ENCODE measurements at regions not wholly inside any gene's neighbourhood (a gene's known extent, or its start where the extent isn't known, plus 50 kb on each side); places are given as distances from the start of the nearest gene placed in this dataset.
A peak's percentile ranks its signal among the peaks of the same experiment; 100 is the strongest.

DNA sequence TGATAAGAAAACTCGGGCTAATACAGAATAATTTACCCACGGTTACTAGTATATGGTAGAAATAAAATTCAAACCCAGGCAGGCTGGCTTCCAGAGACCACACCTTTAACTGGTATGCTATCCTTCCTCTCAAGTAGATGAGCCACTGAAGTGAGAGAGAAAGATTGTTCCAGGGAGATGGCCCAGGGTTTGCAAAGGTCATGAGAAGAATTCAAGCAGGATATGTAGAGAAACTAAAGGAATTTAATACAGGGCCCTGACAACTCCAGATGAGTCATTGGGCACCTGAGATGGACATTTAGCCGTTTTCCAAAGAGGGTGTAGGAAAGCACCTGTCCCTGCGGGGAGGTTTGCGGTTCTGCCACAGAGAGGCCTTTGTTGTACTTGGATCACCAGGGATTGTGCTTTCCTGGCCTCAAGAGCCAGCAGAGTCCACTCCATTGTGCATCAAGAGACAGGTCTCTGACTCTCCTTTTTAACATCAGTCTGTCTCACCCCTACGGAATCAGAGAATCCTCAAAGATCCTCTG is 152.7 kb upstream of the BLID start:
- DNase-seq, result no peak

- no peak for DNase-seq
Measured at GRCh38 chr11:122267602-122268001, 151.6 kb upstream of the BLID start.

- no peak for DNase-seq
Measured at GRCh38 chr11:122265981-122266380, 150.0 kb upstream of the BLID start.

DNA sequence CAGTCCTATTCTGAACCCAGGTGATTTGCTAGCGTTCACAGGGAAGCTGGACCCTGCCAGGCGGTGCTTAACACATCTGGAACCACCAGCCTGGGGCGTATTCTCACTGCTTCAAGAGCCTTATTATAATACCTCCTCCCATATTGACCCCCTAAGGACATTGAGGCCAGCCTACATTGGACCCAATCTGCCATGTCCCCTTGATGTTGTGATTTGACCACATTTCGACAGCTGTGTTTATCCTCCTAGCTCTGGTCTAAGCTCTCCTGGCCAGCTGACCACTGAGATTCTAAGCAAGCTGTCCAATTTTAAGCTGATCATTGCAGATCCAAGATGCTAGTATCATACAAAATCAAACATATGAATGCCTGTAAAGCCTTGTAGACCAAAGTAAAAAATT is 148.1 kb upstream of the BLID start:
- no peak for DNase-seq

GRCh38 chr11:122261546-122261945 is 145.5 kb upstream of the BLID start:
- DNase-seq, result no peak

- DNase-seq, result no peak
Measured at GRCh38 chr11:122259195-122259821, 143.3 kb upstream of the BLID start.

DNA sequence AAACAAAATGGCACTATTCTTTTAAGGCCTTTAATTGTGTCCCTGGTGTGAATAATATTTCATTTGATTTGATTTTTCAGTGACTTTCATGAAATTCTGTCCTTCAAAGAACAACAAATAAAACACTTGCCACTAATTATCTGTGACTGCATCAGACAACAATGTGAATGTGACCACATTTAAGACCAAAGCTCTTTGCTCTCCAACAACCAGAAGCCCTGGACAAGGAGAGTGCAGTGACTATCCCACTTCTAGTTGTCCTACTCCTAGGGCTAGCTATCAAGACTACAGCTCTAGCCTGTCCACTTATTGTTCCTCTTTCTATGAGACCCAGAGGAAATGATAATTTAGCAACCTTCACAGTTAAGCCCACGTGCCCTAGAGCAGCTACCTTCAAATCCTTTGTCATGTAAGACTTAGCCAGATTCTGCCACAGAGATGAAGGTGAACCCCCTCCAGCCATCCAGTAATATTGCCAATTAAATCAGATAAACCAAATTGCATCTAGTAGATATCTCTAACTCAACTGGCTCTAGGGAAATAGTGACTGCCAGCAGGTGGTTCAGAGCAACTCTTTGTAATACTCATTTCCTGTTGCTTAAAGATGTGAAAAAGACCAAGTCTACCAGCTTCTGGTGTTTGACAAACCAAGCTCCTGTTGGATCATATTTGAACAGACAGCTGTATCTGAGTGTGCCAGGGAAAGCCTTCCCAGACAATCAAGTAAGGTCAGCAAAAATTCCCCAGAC is 142.6 kb upstream of the BLID start:
- peak; percentile 48 for DNase-seq

GRCh38 chr11:122253589-122254231 is 137.7 kb upstream of the BLID start:
- peak; percentile 69 for DNase-seq

DNA sequence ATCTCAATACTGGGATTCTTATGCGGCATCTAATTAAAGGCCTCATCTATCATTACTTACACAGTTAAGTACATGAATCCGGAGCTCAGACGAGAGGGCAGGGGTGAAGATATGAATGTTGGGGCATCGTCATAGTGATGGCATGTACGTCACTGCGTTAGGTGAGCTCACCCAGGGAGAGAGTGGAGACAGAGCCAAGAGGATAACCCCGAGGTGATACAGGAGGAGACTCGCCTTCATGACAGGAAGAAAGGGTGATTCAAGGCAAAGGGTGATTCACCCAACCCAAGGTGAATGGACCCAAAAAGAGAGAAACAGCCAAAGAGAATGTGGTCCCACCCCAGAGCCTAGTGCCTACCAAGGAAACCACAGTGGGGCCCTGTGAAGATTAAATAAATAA is 132.9 kb upstream of the BLID start:
- DNase-seq, result no peak

DNA sequence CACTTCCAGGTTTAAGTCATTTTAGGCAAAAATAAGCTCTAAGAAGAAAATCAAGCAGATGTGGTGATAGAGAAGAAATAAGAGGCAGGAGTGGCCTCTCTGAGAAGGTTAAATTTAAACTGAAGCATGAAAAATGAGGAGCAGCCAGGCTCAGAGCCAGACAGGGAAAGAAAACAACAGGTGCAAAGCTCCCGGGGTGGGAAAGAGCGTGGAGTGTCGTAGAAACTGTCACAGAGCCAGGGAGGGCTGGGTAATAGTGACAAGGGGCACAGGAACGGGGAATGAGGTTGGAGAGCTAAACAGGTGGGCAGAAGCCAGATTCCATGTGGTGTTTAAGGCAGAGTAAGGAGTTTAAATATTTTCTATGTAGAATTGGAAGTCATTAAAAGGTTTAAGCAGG is 132.1 kb upstream of the BLID start:
- no peak for DNase-seq

GRCh38 chr11:122246874-122247273 is 130.9 kb upstream of the BLID start:
- DNase-seq, result no peak

- DNase-seq, result peak; percentile 36
Measured at GRCh38 chr11:122242731-122243130, 126.7 kb upstream of the BLID start.

- DNase-seq, result peak; percentile 56
Measured at GRCh38 chr11:122241566-122241965, 125.6 kb upstream of the BLID start.

DNA sequence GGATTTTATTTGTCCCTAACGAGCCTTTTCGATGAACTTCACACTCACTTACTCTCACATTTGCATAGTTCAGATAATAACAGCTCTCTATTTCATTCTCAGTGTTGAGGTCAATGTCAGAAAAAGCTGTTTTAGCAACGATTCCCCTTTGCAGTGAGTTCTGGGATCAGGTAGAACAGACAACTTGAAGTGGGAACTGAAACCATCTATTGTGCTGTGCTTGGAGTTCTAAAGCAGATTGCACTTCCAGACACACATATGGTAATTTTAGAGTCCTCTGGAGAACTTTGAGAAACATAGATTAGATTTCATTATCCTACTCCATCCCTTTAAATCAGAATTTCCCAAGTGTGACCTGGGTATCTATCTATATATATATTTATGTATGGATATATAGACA is 124.6 kb upstream of the BLID start:
- no peak for DNase-seq

GRCh38 chr11:122235615-122236014 is 119.6 kb upstream of the BLID start:
- DNase-seq, result no peak

- no peak for DNase-seq
Measured at GRCh38 chr11:122234780-122235179, 118.8 kb upstream of the BLID start.

GRCh38 chr11:122234257-122234656 is 118.2 kb upstream of the BLID start:
- peak; percentile 34 for DNase-seq

GRCh38 chr11:122232985-122233384 is 117.0 kb upstream of the BLID start:
- DNase-seq, result no peak

DNA sequence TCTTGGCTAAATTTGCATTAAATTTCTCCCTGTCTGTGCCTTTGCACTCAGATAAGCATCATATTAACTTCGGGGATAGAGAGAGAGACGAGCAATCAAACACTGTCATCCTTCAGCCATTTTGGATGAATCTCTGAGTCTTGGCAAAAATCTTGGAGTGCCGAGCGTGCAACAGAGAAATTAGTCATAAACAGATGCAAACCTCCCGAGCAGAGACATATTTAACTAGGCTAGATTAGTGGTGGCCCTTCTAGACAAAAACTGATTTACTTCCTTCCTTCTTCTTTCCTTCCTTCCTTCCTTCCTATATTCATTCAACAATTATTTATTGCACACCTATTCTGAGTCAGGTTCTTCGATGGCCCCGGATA is 114.4 kb upstream of the BLID start:
- DNase-seq, result no peak

GRCh38 chr11:122229481-122230384 is 113.7 kb upstream of the BLID start:
- DNase-seq, result no peak

DNA sequence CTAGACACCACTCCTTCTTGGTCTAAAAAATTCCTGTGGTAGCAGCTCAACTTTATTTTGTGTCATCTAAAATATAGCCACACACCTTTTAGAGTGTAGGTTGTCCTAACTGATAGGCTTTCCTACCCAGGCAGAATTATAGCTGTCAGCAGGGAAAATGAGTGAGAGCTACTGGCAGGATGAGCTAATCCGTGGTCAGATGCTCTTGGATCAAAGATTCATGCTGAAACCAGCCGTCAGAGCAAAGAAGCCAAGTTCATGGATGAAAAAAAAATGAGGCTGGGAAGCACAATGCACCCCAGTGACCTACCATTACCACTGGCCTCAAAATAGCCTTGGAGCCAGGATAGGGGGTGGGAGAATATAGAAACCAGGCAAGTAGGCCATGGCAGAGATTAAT is 113.1 kb upstream of the BLID start:
- no peak for DNase-seq

GRCh38 chr11:122226810-122227379 is 110.9 kb upstream of the BLID start:
- no peak for DNase-seq

DNA sequence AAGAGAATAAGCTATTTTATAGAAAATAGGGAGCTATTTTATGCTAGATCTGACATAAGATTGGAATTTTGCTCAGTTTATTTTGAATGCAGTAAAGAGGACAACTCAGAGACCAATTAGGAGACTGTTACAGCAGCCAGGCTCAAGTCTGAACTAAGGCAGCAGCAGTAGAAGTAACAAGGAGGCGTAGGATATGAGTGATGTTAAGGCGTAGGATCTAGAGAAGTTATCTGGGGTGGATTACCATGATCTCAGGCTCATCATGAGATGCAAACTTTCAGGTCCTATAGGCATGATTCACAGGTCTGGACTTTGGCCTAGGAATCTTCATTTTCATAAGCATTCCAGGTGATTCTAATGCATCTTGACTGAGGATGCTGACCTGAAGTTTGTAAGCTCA is 108.9 kb upstream of the BLID start:
- no peak for DNase-seq
